ENCODE measurements at regions not wholly inside any gene's neighbourhood (a gene's known extent, or its start where the extent isn't known, plus 50 kb on each side); places are given as distances from the start of the nearest gene placed in this dataset.

DNA sequence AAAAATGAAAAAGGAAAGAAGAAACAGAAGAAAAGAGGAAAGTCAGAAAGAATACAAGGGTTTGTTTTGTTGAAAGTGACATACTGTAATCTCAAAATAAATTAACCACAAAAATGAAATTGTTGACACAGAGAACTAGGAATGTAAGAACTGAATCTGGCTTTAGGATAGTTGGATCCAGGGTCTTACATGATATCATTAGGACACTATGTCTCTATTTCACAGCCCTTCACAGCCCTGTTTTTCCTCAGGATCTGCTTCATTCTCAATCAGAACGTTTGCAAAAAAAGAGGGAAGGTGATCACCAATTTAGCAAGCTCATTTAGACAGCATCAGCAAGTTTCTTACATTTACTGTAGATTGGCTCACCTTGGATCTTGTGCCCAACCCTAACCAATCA lies 188.5 kb upstream of the NREP start:
- TF ChIP-seq, protein P1, sequence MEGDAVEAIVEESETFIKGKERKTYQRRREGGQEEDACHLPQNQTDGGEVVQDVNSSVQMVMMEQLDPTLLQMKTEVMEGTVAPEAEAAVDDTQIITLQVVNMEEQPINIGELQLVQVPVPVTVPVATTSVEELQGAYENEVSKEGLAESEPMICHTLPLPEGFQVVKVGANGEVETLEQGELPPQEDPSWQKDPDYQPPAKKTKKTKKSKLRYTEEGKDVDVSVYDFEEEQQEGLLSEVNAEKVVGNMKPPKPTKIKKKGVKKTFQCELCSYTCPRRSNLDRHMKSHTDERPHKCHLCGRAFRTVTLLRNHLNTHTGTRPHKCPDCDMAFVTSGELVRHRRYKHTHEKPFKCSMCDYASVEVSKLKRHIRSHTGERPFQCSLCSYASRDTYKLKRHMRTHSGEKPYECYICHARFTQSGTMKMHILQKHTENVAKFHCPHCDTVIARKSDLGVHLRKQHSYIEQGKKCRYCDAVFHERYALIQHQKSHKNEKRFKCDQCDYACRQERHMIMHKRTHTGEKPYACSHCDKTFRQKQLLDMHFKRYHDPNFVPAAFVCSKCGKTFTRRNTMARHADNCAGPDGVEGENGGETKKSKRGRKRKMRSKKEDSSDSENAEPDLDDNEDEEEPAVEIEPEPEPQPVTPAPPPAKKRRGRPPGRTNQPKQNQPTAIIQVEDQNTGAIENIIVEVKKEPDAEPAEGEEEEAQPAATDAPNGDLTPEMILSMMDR (IDR thresholded peaks at IDR 0.05) = no peak
- no peak for TF ChIP-seq POLR2A (IDR thresholded peaks at IDR 0.05)
